SHP77 (cell line): ENCODE measurements at regions not wholly inside any gene's neighbourhood (a gene's known extent, or its start where the extent isn't known, plus 50 kb on each side); places are given as distances from the start of the nearest gene placed in this dataset.

Experiments used
- DNase-seq, 2 experiments: peaks; one replicate each; lab custom pipeline; 2025; lab: John Stamatoyannopoulos, UW

GRCh38 chr7:155181768-155182167, 111.6 kb downstream of the HTR5A start:
- DNase-seq, result no peak

DNA sequence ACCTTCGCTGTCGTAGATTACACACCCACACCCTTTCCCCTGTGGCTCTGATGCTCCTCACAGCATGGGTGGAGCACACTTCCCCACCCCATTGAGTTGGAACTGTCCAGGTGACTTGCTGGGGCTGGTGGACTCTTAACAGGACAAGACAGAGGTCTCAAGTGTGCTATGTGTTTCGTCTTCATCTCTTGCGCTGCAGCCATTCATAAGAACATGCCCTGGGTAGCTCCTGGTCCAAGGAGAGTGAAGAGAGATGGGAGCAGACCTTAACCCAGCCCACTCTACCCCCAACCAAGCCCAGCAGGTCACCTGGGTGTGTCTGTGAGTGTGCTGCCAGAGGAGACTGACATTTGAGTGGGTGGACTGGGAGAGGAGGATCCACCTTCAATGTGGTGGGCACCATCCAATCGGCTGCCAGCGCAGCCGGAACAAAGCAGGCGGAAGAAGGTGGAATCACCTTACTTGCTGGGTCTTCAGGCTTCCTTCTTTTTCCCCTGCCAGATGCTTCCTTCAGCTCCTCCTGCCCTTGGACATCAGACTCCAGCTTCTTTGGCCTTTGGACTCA, 112.4 kb downstream of the HTR5A start:
- DNase-seq, result no peak

DNA sequence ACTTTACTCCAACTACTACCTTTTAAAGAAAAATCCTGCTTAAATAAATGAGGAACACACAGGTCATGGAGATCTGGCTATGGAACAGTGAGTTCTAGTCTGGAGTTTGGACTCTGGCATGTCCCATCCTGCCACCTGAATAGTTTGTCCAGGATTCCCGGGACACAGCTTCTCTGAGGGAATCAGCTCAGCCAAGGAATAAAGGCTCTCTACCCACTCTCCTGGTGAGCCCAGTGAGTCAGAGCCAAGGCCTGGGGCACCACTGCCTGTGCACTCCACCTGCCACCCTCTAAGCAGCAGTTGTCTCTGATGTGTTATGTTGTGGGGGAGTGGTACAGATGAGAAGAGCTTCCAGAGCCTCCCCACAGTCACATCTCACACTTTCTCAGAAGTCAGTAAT, 113.5 kb downstream of the HTR5A start:
- no peak for DNase-seq

GRCh38 chr7:155184923-155185322, 112.8 kb upstream of the INSIG1 start:
- DNase-seq, result no peak

DNA sequence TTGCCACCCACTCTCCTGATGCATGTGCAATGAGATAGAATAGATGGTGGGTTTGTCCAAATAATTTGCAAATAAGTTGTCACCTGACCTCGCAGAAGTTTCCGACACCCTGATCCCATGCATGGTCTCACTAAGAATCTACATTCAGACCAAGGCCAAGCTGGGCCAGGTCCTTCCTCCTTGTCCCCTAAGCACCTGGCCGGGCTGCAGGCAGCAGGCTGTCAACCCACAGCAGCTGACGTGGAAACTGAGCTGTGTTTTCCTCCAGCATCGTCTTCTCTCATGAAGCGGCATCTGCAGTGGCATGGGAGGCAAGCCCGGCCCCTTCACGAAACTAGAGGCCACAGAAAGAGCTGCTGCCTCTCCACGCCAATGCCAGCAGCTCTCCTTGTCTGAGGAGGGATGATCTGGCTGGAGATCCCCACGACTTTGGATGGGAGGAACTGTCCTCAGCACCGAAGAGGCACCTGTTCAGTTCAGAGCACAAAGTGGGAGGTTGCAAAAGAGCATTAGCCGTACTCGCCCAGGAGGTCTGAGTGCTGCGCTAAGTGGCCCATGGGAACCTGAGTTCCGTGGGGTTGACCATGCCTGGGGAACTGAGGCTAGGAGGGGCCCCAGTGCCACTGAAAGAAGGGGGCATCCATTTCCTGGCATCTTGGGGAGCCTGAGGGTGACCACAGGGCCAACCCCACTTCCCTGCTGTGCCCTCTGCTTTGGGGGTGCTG, 110.5 kb upstream of the INSIG1 start:
- DNase-seq, result no peak

- DNase-seq, result no peak
Observed at GRCh38 chr7:155188357-155188756, 109.3 kb upstream of the INSIG1 start.

GRCh38 chr7:155188821-155189581, 108.7 kb upstream of the INSIG1 start:
- no peak for DNase-seq

GRCh38 chr7:155189590-155189989, 108.1 kb upstream of the INSIG1 start:
- DNase-seq, result no peak

DNA sequence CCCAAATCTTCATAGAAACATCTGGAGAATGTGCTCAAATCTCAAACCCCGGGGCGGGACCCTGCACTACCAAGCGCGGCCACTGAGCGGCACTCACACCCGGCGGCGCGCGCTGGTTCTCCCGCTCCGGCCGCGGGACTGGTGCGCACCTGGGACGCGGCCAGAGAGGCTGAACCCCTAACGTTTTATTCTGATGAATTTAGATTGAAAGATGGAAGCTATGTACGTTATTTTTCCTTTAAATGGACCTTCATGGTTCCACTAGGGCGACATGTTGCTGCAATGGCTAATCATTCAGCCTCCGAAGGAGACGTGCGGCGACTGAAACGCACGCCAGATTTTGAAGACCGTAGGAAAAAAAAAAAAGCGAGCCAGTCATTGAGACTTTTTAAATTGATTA, 107.0 kb upstream of the INSIG1 start:
- DNase-seq, result no peak

GRCh38 chr7:155191137-155191536, 106.5 kb upstream of the INSIG1 start:
- no peak for DNase-seq

DNA sequence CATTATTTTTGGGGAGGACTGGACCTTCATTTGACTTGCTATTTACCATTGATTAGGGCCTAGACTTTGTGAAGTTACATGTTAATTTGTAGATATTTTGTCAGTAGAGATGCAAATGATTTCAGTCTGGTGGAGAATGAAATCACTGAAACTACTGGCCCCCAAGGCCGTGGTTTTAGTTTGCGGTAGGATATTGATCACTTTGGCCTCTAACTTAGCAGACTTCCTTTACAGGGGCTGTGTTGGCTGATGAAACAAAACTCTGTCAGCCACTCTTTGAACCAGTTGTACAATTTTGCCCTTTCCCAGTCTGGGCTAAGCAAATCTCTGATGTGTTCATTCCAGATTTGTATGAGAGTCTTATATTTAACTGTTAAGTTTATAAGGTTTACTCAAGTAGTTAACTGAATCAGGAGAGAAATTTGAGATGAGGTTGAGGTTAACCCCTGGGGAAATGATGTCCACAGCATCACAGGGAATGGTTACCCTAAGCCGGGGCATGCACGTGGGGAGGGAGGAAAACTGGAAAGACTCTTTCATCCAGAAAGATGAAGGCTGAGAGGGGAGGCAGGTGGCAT, 105.7 kb upstream of the INSIG1 start:
- no peak for DNase-seq

GRCh38 chr7:155192961-155193640, 104.6 kb upstream of the INSIG1 start:
- no peak for DNase-seq

DNA sequence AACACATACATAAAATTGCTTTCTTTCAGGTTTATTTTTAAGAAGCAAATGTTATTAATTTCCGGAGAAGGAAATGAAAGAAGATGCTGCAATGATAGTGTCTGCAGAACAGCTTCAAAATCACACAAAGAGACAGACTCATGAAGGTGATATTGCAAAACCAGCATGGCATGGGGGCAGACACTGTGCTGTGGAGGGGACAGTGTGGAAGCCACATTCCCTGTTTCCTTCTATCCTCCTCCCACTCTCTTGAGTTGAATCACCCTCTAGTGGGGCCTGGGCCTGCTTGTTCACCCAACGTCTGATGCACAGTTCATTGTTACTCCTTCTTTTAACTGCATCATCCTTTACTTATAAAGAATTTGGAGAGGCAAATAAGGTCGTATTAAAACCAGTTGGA, 104.0 kb upstream of the INSIG1 start:
- no peak for DNase-seq

DNA sequence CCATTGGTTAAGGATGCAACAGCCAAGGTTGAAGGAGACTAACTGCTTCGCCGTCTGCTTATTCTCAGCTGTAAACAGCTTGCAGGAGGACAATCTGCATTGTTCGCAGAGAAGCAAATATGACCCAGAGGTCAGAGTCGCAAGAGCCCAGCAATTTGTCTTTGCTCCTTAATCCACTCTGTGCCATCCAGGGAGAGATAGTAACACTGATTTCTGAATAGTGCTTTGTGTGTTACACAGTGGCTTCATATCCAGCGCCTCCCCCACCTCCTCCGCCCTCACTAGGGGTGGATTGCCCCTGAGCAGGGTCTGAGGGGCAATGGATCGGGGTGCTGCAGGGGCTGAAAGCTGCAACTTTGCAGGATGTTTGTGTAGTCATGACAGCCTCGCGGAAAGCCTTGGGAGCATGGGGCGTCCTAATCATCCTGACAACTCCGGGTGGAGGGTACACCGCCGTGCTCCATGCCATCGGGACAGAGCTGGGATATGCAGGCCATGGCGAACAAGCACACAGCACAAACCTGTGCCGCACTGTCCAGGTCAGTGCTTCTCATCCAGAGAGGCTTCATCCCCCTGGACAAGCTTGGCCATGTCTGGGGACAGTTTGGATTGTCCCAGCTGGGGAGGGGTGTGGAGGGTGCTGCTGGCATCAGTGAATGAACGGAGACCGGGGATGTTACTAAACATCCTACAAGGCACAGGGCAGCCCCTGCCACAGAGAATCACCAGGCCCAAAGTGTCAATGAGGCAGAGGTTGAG, 103.1 kb upstream of the INSIG1 start:
- no peak for DNase-seq

DNA sequence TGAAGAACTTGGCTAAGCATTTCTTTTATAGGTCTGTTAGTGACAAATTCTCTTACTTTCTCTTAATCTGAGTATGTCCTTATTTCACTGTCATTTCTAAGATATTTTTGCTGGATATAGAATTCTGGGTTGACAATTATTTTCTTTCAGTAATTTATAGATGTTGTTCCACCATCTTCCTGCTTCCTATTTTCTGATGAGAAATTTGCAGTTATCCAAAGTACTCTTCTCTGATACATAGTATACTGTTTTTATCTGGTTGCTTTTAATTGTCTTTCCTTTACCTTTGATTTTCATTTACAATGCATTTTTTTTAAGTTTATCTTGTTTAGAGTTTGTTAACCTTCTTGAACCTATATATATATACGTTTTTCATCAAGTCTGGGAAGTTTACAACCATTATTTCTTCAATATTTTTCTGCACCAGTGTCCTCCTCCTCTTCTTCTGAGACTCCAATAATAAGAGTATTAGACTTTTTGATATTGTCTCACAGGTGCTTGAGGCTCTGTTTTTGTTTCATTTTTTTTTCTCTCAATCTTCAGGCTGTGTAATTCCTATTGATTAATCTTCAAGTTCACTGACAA, 101.6 kb upstream of the INSIG1 start:
- DNase-seq, result no peak

- no peak for DNase-seq
Observed at GRCh38 chr7:155198196-155198892, 99.3 kb upstream of the INSIG1 start.

DNA sequence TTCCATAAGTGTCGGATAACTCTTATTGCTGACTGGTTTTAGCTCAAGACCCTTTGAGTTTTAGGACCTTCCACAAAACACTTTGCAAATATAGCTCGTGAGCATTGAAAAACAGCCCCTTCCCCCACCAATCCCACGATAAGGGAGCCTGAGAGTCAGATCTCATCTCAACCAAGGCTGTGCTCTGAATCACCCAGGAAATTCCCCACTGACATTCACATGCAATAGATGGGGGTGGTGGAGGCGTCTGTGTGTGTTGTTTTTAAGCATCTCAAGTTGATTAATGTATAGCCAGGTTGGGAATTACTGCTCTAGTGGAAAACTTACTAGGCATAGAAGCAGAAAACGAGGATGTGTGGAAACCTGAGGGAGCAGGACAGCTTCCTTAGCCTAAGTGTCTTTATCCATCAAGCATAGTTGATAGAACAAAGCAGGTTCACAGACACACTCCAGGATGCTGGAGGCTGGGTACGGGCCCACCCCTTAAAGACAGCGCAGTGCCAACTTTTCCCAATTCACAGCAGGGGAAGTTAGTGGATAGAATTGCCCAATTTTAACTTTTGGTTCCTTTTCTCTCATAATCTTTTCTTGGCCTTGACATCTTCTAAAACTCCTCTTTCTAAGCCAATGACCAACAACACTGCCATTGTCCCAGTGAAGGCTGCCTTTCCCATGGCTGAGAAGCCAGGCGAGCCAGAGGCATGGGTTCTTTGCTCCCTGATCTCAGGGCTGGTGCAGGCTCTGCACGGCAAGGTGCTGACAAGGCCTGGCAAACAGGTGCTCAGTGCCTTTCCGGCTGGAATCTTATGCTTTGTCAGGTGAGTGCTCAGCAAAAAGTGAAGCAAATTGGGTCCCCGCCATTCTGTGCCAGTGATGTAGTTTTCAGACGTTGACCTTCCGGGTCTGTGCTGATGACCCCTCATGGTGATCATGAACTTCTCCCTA, 98.5 kb upstream of the INSIG1 start:
- no peak for DNase-seq

DNA sequence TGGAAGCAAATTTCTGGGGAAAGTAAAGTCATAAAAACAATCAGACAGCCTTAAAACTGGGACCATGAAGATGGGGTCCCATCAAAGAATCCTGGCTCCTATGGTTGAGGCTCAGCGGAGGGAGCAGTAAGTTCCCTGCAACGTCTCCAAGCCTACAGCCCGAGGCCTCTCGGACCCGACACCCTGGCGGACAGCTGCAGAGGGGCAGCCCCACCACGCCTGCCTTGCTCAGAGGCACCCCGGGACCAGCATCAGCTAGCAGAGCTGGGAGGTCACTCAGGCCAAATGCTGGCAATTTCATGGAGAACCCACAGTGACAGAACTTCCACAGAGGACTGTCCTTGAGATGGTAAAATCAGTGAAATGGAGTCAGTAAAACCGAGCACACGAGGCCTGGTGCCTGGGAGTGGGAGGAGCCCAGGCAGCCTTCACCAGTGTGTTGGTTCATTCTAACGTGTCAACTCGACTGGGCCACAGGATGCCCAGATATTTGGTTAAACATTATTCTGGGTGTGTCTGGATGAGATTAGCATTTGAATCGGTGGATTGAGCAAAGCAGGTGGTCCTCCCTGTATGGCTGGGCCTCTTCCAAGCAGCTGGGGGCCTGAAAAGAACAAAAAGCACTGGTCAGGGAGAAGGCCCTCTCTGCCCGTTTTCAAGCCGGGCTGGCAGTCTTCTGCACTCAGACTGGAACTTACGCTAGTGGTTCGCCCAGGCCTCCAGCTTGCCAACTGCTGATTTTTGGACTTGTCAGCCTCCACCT, 96.2 kb upstream of the INSIG1 start:
- DNase-seq, result no peak
